HCEC 1CT (cell line): ENCODE measurements at regions not wholly inside any gene's neighbourhood (a gene's known extent, or its start where the extent isn't known, plus 50 kb on each side); places are given as distances from the start of the nearest gene placed in this dataset.
A peak's percentile ranks its signal among the peaks of the same experiment; 100 is the strongest.
"Not testable (repeated sequence)": the region's sequence is repeated elsewhere in the genome, so short reads cannot be mapped to it uniquely, and the experiment has no call there.

Source experiments
- DNase-seq: peaks from one replicate; pipeline ENCODE4 v3.0.0-alpha.2; 2017

DNA sequence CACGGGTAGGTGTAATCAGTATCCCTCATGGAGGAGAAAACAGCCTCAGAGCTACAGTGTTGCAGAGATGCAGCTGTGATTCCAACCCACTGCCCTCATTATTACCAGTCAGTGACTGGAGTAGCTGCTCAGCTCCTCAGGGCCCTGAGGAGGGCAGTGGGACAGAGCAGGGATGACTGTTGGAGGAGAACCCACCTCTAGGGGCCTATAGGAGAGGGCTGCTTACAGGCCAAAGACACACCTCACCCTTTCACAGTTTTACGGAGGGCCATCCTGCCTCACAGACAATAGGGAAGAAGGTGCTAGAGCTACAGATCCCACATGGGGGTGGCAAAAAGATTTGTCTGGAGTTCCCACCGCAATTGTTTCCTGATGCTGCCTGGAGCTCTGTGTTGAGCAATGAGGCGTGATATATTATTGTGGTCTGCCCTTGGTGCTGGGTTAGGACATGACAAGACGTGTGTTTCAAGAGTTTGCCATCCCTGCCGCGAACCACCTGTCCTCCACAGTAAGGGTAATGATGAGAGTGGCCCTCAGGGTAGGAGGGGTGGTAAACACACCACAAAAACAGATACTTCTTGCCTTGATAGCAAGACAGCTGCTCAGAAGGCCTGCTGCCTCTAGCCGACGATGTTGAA, 140.5 kb upstream of the TPM1 start:
- DNase-seq, result no peak

DNA sequence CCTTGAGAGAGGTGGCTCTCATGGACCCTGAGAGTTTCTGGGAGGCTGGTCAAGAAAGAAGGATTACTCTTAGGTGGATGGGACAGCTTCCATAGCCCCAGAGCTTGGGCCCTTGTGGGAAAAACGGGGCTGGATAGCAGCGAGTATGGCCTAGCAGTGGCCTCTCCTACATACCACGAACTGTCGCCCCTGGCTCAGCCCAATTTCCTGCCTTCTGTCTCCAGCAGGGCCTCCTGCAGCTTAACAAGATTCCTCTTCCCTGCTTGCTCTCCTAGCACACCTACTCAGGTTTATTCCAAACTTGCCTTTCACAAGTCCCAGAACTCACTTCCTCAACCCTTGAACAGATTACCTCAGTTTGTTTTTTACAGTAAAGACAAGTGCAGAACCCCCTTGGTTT, 139.7 kb upstream of the TPM1 start:
- DNase-seq, result no peak

DNA sequence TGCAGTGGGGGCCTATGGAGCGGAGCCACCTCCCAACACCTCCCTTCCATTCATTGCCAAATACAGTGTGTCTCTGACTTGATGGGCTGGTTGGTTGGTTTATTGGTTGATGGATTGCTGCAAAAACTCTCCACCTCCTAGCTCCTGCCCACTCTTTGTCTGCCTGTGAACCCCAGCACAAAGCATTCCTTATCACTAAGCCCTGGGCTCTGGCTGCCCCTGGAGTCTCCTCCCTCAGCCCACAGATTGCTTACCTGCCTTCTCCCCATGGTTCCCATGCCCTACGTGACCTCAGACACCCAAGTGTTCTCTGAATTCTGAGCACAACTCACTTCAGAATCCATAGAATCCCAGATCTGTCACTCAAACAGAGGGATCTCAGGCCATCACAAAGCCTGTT, 139.1 kb upstream of the TPM1 start:
- DNase-seq, result no peak

DNA sequence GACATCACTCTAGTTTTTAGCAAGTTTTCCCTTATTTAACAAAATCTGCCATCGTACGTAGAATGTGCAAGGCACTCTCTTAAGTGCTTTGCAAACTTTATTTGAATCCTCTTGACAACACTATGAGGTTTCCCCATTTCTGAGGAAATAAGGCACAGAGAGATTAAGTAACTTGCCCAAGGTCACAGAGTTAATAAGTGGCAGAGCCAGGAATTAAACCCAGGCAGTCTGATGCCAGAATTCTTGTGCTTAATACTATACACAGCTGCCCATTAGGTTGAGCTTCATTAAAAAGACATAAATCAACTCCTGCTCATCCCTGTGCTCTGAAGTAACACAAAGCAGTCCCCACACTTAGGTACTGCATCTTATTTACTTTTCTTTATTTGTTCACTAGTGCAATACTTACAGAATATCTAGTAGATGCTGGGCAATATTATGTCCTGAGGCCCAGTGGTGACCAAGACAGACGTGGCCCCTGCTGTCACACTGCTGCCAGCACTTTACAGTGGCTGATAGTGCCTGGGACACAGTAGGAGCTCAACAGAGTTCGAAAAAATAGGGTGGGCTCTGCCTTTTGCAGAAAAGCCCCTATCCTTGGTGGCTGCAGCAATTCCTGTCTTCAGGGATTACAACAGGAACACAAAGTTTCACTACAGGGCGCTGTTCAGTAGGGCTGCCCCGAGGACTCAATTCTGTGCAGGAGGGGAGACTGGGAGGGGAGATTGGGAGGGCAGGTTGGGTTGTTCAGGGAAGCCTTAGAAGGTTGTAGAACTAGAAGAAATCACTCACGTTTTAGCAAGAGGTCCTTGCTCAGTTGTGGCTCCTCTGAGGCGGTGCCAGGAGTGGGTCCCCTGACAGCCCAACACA, 138.3 kb upstream of the TPM1 start:
- DNase-seq, result no peak

DNA sequence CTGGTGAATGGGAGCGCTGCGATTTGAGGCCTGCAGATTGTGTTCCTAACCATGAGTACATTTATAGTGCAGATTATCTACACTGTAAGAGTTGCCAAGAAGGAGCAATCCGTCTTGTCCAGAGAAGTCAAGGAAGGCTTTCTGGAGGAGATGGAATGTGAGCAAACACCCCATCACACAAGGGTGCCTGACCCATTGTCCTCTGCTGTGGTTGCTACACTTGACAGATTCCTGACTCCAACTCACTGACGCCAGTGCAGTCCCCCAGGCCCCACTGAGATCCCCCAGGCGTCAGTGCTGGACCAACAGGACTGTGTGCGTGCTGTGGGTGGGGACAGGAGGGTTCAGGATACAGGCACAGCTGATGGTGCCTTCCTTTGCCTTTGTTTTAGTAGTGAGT, 135.9 kb upstream of the TPM1 start:
- no peak for DNase-seq

DNA sequence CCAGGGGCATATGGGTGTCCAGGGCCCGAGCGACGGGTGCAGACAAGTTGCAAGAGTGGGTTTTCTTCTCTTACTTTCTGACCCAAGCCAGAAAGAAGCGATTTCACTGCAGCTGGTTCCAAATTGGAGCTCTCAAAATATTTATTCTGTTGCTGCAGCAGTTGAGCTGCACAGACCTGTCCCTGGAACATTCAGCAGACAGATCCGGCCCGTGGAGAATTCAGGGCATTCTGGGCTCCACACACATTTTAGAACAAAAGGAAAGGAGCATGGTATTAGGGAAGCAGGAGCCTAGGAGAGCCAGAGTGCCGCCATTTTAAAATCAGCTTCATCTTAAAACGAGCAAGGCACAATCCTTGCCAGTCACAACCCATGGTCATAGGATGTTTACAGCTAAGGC, 135.3 kb upstream of the TPM1 start:
- DNase-seq, result no peak

DNA sequence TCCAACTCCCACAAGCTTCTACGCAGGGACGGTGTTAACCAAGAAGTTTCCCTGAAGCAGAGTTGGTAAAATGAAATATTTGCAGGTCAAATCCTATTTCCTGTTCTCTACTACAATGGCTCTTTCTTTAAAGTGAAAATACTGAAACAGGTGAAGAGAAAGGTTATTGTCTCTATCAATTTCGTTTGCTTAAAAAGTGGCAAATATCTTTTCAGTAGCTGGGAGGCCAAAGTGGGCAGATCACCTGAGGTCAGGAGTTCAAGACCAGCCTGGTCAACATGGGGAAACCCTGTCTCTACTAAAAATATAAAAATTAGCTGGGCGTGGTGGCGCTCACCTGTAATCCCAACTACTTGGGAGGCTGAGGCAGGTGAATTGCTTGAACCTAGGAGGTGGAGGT, 134.2 kb upstream of the TPM1 start:
- DNase-seq, result not testable (repeated sequence)

GRCh38 chr15:62909257-62909656, 133.3 kb upstream of the TPM1 start:
- peak; percentile 20 for DNase-seq

- no peak for DNase-seq
Observed at GRCh38 chr15:62912282-62912681, 130.3 kb upstream of the TPM1 start.

GRCh38 chr15:62912808-62913207, 129.7 kb upstream of the TPM1 start:
- DNase-seq, result no peak

DNA sequence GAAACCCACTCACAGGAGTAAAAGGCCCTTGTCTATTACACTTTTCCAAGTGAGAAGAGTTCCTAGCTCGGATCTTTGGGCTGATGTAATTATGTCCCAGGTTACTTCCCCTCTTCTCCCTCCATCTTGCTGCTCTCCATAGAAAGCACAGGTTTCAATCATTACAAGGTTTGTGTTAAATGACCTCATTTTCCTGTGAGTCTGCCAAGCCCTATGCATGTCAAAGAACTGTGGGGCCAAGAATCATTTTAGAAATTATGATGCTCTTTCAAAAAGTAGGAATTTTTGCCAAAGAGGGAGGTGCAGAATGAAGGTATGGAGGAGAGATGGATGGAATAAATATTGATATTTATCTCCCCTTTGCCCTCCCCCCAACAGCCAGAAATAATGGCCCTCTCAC, 129.3 kb upstream of the TPM1 start:
- DNase-seq, result no peak

DNA sequence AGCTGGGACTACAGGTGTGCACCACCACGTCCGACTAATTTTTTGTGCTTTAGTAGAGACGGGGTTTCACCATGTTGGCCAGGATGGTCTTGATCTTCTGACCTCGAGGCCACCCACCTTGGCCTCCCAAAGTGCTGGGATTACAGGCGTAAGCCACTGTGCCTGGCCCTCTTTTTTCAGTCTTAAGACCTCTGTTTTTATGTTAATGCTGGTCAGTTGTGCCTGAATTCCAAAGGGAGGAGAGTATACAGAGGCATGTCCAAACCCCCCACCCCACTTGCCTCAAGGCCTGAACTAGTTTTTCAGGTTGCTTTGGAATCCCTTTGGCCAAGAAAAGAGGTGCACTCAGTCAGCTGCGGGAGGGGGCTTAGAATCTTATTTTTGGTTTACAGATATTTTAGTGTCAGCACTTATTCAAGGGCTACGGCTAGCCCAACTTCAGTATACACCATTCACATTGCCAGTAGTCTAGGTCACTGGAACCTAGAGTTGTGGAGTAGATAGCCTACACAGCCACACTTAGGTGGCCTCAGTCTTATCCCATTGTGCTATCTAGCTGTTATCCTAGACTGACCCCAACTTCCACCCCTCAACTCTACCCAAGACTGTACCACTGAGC, 128.0 kb upstream of the TPM1 start:
- DNase-seq, result no peak

DNA sequence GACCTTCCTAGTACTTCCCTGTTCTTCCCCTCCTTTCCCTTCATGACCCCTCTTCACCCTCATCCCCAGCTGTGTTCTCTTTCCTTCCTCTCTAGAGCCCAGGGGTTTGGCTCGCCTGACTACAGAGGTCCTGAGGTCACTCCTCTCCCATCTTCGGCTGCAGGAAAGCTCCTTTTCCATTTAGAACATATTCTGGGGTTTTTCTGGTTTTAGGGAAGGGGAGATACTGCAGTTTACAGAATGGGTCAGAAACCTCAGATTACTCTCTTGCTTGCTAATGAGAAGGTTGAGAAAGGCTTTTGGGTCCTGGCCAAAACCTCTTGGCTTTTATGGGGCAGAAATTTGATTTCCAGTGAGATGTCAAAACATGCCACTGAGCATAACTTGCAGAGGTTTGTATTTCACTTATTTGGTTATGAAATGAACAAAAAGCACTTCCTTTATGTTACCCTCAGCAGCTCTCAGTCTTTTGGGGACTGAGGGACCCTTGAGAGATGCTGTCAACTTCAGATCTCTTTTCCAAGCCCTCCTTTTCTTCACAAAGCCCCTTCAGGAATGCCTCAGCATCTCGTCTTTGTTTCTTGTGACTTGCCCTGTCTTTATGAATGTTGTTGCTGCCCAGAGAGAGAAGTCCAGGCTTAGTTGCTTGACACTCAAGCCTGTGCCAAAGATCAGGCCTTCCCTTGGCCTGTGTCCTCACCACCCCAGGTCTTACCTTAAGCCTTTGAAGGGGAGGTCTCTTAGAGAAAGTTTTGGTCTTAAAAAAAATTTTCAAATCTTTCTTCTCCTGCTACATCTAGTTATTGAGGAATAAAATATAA, 121.7 kb upstream of the TPM1 start:
- peak; percentile 40 for DNase-seq

DNA sequence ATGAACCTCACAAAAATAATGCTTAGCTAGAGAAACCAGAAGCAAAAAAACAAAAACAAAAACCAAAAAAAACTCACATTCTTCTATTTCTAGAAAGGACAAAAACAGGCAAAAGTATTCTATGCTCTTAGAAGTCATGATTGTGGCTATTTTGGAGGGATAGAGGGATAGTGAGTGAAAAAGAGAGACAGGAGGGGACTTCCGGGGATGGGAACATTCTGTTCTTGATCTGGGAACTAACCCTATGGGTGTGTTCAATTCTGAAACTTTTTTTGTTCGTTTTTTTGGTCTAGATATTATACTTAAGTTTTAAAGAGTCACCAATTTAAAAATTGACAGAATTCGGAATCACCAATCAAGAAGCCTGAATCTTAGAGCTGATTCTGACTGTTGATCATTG, 120.0 kb upstream of the TPM1 start:
- no peak for DNase-seq

GRCh38 chr15:62925875-62926274, 116.7 kb upstream of the TPM1 start:
- DNase-seq, result no peak

DNA sequence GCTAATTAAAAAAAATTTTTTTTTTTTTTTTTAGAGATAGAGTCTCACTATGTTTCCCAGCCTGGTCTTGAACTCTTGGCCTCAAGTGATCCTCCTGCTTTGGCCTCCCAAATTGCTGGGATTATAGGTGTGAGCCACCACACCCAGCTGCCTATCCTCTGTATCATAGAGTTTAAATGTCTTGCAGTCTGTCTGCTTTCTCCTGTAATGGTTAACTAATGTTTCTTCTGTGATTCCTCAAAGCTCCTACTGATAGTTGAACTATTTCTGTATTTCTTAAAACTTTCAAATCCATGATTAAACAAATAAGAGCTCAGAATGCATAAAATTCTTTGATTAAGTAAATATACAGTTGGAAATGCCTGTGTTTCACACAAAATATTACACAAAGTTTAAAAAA, 115.4 kb upstream of the TPM1 start:
- no peak for DNase-seq

- DNase-seq, result no peak
Observed at GRCh38 chr15:62927836-62928235, 114.7 kb upstream of the TPM1 start.

- peak; percentile 82 for DNase-seq
Observed at GRCh38 chr15:62928242-62928999, 114.1 kb upstream of the TPM1 start.

DNA sequence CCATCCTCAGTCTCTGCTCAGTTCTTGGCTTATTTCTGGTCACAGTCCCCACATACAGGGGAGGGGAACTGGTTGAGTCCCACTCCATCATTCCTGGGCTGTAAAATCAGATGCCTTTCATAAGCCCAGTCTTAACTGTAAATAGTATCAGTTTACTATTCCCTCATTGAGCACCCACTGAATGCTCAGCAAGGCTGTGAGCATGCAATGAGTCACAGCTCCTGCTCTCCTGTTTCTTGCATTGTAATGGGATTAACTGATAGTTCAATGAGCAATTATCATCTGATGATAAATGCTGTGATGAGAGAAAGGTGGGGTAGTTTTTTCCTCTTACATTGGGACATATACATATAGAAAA, 113.6 kb upstream of the TPM1 start:
- DNase-seq, result peak; percentile 87

- no peak for DNase-seq
Observed at GRCh38 chr15:62931650-62932049, 110.9 kb upstream of the TPM1 start.

DNA sequence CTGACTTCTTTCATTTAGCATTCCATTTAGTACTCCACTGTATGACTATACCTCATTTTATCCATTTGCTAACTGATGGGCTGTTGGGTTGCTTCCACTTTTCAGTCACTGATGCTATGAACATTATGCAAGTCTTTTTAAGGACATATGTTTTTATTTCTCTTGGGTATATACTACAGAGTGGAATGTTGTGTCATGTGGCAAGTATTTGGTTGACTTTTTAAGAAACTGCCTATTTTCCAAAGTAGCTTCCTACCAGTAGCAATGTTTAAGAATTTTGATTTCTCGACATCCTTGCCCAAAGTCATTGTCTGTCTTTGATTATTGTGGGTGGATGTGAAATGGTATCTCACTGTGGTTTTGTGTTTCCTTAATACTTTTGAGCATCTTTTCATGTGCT, 110.1 kb upstream of the TPM1 start:
- peak; percentile 90 for DNase-seq

DNA sequence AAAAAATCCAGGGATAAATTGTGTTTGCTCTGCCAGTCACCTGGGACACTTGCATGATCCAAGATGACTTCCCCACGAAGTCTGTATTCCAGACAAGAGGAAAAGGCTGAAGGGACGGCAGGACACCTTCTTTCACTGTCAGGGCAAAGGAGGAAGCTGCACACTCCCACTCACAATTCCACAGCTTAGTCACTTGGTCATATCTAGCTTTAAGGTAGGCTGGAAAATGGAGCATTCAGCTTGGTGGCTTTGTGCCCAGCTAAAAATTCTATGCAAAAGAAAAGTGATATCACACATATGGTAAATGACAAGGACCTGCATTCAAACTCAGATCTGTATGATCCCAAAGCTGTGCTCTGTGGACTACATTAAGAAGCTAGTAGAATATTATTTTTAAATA, 109.2 kb upstream of the TPM1 start:
- no peak for DNase-seq
